ENCODE measurements at regions not wholly inside any gene's neighbourhood (a gene's known extent, or its start where the extent isn't known, plus 50 kb on each side); places are given as distances from the start of the nearest gene placed in this dataset.

DNA sequence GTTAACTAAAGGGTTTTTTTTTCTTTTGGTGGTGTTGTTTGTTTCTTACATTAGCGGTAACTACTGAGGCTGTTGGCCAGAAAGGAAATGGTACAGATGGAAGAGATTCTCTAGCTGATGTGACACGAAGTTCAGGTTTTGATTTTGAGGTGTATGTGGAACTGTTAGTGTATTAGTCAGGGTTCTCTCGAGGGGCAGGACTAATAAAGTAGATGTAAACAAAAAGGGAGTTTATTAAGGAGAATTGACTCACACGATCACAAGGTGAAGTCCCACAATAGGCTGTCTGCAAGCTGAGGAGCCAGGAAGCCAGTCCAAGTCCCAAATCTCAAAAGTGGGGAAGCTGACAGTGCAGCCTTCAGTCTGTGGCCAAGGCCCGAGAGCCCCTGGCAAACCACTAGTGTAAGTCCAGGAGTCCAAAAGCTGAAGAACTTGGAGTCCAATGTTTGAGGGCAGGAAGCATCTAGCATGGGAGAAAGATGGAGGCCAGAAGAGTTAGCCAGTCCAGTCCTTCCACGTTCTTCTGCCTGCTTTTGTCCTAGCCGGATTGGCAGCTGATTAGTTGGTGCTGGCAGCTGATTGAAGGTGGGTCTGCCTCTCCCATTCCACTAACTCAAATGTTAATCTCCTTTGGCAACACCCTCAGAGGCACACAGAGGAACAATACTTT lies 577.6 kb downstream of the EFNB2 start:
- Histone ChIP-seq H3K9ac (ENCODE audit: low read length) (no peak overlapping the region), H3K4me3 (ENCODE audit: low read length) (no peak overlapping the region), H3K27me3 (replicated peaks; ENCODE audit: control insufficient read depth, insufficient read depth, low read length) (no peaks in the 10 kb centered on the region), H3K9me3 (ENCODE audit: control insufficient read depth, low read length) (no peaks in the 10 kb centered on the region), H3K4me1 (ENCODE audit: control insufficient read depth, insufficient read depth, low read length) (peaks cover 5% of the 10 kb centered on the region), H3K36me3 (ENCODE audit: control insufficient read depth, insufficient read depth, low read length, severe bottlenecking) (no peaks in the 10 kb centered on the region)
- no peak for DNase-seq (ENCODE audit: low read depth)

DNA sequence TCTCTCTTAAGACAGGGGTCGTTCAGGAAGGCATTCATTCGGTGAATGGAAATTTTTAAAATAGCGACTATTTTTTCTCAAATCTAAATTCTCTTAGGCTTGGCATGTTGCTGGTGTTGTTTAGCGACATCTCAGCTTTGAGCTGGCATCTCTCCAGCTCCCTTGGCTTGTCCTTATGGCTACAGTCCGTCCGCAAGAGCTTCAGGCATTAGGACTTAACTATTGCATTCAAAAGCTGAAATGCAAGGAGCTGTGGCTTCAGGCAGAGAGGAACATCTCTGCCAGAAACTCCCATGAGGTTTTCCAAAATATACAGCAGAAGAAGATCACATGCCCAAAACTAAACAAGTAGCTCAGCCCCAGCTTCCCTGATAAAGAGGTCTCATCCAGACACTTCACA lies 578.5 kb downstream of the EFNB2 start:
- H3K9ac ChIP-seq (ENCODE audit: low read length), result no peak overlapping the region
- no peak for DNase-seq (ENCODE audit: low read depth)
- H3K27me3 ChIP-seq (replicated peaks; ENCODE audit: control insufficient read depth, insufficient read depth, low read length), result no peaks in the 10 kb centered on the region

GRCh38 chr13:105952973-105953290 lies 582.5 kb downstream of the EFNB2 start:
- Histone ChIP-seq H3K4me1 (ENCODE audit: control insufficient read depth, insufficient read depth, low read length) (peaks cover 5% of the 10 kb centered on the region), H3K27me3 (replicated peaks; ENCODE audit: control insufficient read depth, insufficient read depth, low read length) (no peaks in the 10 kb centered on the region), H3K9ac (ENCODE audit: low read length) (no peak overlapping the region), H3K4me3 (ENCODE audit: low read length) (no peak overlapping the region), H3K36me3 (ENCODE audit: control insufficient read depth, insufficient read depth, low read length, severe bottlenecking) (no peaks in the 10 kb centered on the region), H3K9me3 (ENCODE audit: control insufficient read depth, low read length) (no peaks in the 10 kb centered on the region)
- DNase-seq (ENCODE audit: low read depth), result no peak

More for the DNA sequence above, 578.5 kb downstream of the EFNB2 start:
- Histone ChIP-seq H3K4me3 (ENCODE audit: low read length) (peak overlapping the region; percentile 14), H3K9me3 (ENCODE audit: control insufficient read depth, low read length) (no peaks in the 10 kb centered on the region), H3K36me3 (ENCODE audit: control insufficient read depth, insufficient read depth, low read length, severe bottlenecking) (no peaks in the 10 kb centered on the region), H3K4me1 (ENCODE audit: control insufficient read depth, insufficient read depth, low read length) (peaks cover 5% of the 10 kb centered on the region)

DNA sequence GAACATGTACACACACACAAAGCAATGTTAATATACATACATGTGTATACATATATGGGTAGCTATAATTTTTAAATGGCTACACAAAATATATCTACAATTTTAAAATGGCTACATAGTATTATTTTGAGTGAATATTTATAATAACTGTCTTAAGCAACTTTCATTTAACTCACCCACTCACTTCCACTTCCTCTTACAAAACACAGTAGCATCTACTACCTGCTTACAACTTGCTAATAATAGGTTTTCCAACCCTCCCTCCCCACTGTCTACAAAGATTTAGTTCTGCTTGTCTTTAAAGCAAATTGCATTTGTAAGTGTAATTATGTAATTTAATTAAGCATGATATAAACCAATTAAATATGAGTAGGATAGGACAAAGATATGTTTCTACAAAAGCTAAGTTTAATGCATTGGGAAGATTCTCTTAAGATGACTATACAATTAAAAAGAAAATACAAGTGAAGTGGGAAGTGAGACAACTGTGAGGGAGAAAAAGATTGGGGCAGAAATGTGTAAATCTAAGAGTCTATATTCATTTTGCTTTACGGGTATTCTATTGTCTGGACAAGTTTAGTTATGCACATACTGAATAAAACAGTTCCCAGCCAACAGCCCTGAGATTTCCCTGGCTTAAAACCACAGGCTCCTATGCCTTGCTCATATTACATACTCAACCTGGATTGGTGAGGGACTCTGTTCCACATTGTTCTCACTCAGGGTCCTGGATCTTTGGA lies 583.1 kb downstream of the EFNB2 start:
- no peaks in the 10 kb centered on the region for H3K27me3 ChIP-seq (replicated peaks; ENCODE audit: control insufficient read depth, insufficient read depth, low read length)
- H3K4me3 ChIP-seq (ENCODE audit: low read length), result no peak overlapping the region
- no peak for DNase-seq (ENCODE audit: low read depth)
- H3K9ac ChIP-seq (ENCODE audit: low read length), result no peak overlapping the region
- H3K4me1 ChIP-seq (ENCODE audit: control insufficient read depth, insufficient read depth, low read length), result peaks cover 5% of the 10 kb centered on the region
- no peaks in the 10 kb centered on the region for H3K9me3 ChIP-seq (ENCODE audit: control insufficient read depth, low read length)
- H3K36me3 ChIP-seq (ENCODE audit: control insufficient read depth, insufficient read depth, low read length, severe bottlenecking), result no peaks in the 10 kb centered on the region

DNA sequence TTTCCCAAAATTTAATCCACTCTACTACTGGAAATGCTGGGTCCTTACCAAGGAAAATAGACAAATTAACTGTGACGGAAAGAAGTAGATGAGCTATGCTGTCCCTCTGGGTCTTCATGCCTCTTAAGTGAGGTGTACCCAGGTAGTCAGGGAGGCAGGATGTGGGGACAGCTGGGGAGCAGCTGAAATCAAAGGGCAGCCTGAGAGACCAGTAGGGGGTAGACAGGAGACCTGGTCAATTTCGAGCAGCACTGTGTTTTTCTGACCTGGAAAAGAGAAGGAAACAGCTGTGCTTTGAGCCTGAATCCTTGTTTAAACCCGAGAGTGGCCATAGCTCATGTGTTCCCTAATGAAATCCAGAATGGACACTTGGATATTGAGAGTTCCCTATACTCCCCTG lies 587.3 kb downstream of the EFNB2 start:
- DNase-seq (ENCODE audit: low read depth), result no peak
- H3K4me3 ChIP-seq (ENCODE audit: low read length), result no peak overlapping the region
- no peaks in the 10 kb centered on the region for H3K9me3 ChIP-seq (ENCODE audit: control insufficient read depth, low read length)
- H3K36me3 ChIP-seq (ENCODE audit: control insufficient read depth, insufficient read depth, low read length, severe bottlenecking), result no peaks in the 10 kb centered on the region
- H3K27me3 ChIP-seq (replicated peaks; ENCODE audit: control insufficient read depth, insufficient read depth, low read length), result no peaks in the 10 kb centered on the region
- H3K4me1 ChIP-seq (ENCODE audit: control insufficient read depth, insufficient read depth, low read length), result no peaks in the 10 kb centered on the region
- no peak overlapping the region for H3K9ac ChIP-seq (ENCODE audit: low read length)

GRCh38 chr13:105940882-105941281 lies 594.6 kb downstream of the EFNB2 start:
- Histone ChIP-seq H3K4me3 (ENCODE audit: low read length) (no peak overlapping the region), H3K4me1 (ENCODE audit: control insufficient read depth, insufficient read depth, low read length) (no peaks in the 10 kb centered on the region), H3K27me3 (replicated peaks; ENCODE audit: control insufficient read depth, insufficient read depth, low read length) (no peaks in the 10 kb centered on the region), H3K9me3 (ENCODE audit: control insufficient read depth, low read length) (no peaks in the 10 kb centered on the region), H3K9ac (ENCODE audit: low read length) (no peak overlapping the region), H3K36me3 (ENCODE audit: control insufficient read depth, insufficient read depth, low read length, severe bottlenecking) (no peaks in the 10 kb centered on the region)
- no peak for DNase-seq (ENCODE audit: low read depth)

GRCh38 chr13:105937451-105937850 lies 598.0 kb downstream of the EFNB2 start:
- DNase-seq (ENCODE audit: low read depth), result peak; percentile 11
- Histone ChIP-seq H3K4me1 (ENCODE audit: control insufficient read depth, insufficient read depth, low read length) (no peaks in the 10 kb centered on the region), H3K27me3 (replicated peaks; ENCODE audit: control insufficient read depth, insufficient read depth, low read length) (no peaks in the 10 kb centered on the region), H3K9ac (ENCODE audit: low read length) (no peak overlapping the region), H3K36me3 (ENCODE audit: control insufficient read depth, insufficient read depth, low read length, severe bottlenecking) (no peaks in the 10 kb centered on the region), H3K4me3 (ENCODE audit: low read length) (no peak overlapping the region), H3K9me3 (ENCODE audit: control insufficient read depth, low read length) (no peaks in the 10 kb centered on the region)

DNA sequence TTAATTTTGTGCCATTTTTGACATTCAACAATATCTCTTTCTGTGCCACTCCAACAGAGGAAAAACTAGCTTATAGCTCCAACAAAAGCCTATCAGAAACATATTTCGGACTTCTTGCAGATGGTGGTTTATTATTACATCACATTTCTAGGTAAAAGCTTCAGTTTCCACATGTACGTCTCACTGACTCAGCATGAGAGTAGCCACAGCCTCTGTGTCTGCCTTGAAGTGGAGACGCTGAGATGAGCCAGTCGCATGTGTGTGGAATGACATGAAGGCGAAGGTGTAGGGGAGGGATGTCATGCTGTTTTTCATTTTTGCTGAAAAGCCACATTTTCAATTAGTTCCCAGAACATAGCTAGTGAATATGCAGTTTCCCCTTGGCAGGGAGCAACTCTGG lies 598.6 kb downstream of the EFNB2 start:
- DNase-seq (ENCODE audit: low read depth), result no peak
- Histone ChIP-seq H3K9ac (ENCODE audit: low read length) (no peak overlapping the region), H3K27me3 (replicated peaks; ENCODE audit: control insufficient read depth, insufficient read depth, low read length) (no peaks in the 10 kb centered on the region), H3K4me3 (ENCODE audit: low read length) (no peak overlapping the region), H3K36me3 (ENCODE audit: control insufficient read depth, insufficient read depth, low read length, severe bottlenecking) (no peaks in the 10 kb centered on the region), H3K9me3 (ENCODE audit: control insufficient read depth, low read length) (no peaks in the 10 kb centered on the region), H3K4me1 (ENCODE audit: control insufficient read depth, insufficient read depth, low read length) (no peaks in the 10 kb centered on the region)

- Histone ChIP-seq H3K4me1 (ENCODE audit: control insufficient read depth, insufficient read depth, low read length) (peaks cover 4% of the 10 kb centered on the region), H3K36me3 (ENCODE audit: control insufficient read depth, insufficient read depth, low read length, severe bottlenecking) (no peaks in the 10 kb centered on the region), H3K4me3 (ENCODE audit: low read length) (no peak overlapping the region), H3K9me3 (ENCODE audit: control insufficient read depth, low read length) (no peaks in the 10 kb centered on the region), H3K27me3 (replicated peaks; ENCODE audit: control insufficient read depth, insufficient read depth, low read length) (no peaks in the 10 kb centered on the region), H3K9ac (ENCODE audit: low read length) (no peak overlapping the region)
- no peak for DNase-seq (ENCODE audit: low read depth)
These were observed 606.0 kb downstream of the EFNB2 start for GRCh38 chr13:105929505-105929904.

DNA sequence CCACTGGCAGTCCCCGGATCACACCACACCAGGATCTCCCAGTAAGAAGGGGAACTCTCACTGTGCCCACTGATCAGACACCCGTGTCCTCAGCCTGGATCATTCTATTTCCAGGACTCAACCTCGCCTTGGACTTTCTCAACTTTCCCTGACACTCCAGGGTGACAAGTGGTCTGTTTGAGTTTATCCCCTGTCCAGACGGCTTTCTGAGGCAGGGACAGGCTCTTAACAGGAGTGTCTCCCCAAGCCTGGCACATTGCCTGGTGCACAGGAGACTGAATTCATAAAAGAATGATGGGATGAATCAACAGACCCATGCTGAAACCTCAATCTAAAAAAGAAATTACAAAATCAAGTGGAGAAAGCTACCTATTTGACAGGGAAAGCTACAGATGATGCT lies 606.6 kb downstream of the EFNB2 start:
- Histone ChIP-seq H3K4me3 (ENCODE audit: low read length) (no peak overlapping the region), H3K9ac (ENCODE audit: low read length) (no peak overlapping the region), H3K9me3 (ENCODE audit: control insufficient read depth, low read length) (no peaks in the 10 kb centered on the region), H3K4me1 (ENCODE audit: control insufficient read depth, insufficient read depth, low read length) (peaks cover 4% of the 10 kb centered on the region), H3K27me3 (replicated peaks; ENCODE audit: control insufficient read depth, insufficient read depth, low read length) (no peaks in the 10 kb centered on the region), H3K36me3 (ENCODE audit: control insufficient read depth, insufficient read depth, low read length, severe bottlenecking) (no peaks in the 10 kb centered on the region)
- DNase-seq (ENCODE audit: low read depth), result no peak

GRCh38 chr13:105928048-105928447 lies 607.4 kb downstream of the EFNB2 start:
- DNase-seq (ENCODE audit: low read depth), result no peak
- H3K27me3 ChIP-seq (replicated peaks; ENCODE audit: control insufficient read depth, insufficient read depth, low read length), result no peaks in the 10 kb centered on the region
- H3K9ac ChIP-seq (ENCODE audit: low read length), result no peak overlapping the region
- H3K36me3 ChIP-seq (ENCODE audit: control insufficient read depth, insufficient read depth, low read length, severe bottlenecking), result no peaks in the 10 kb centered on the region
- no peaks in the 10 kb centered on the region for H3K9me3 ChIP-seq (ENCODE audit: control insufficient read depth, low read length)
- H3K4me1 ChIP-seq (ENCODE audit: control insufficient read depth, insufficient read depth, low read length), result peaks cover 4% of the 10 kb centered on the region
- no peak overlapping the region for H3K4me3 ChIP-seq (ENCODE audit: low read length)

GRCh38 chr13:105925496-105925895 lies 610.0 kb downstream of the EFNB2 start:
- Histone ChIP-seq H3K36me3 (ENCODE audit: control insufficient read depth, insufficient read depth, low read length, severe bottlenecking) (no peaks in the 10 kb centered on the region), H3K9ac (ENCODE audit: low read length) (no peak overlapping the region), H3K4me3 (ENCODE audit: low read length) (no peak overlapping the region), H3K4me1 (ENCODE audit: control insufficient read depth, insufficient read depth, low read length) (peaks cover 9% of the 10 kb centered on the region), H3K27me3 (replicated peaks; ENCODE audit: control insufficient read depth, insufficient read depth, low read length) (no peaks in the 10 kb centered on the region), H3K9me3 (ENCODE audit: control insufficient read depth, low read length) (no peaks in the 10 kb centered on the region)
- DNase-seq (ENCODE audit: low read depth), result peak; percentile 65

All from adipocyte (in vitro differentiated cells).